ENCODE measurements at regions not wholly inside any gene's neighbourhood (a gene's known extent, or its start where the extent isn't known, plus 50 kb on each side); places are given as distances from the start of the nearest gene placed in this dataset.

GRCh38 chr9:106060885-106061284 lies 366.5 kb downstream of the TMEM38B start:
- no peak for TF ChIP-seq REST (IDR thresholded peaks at IDR 0.05; ENCODE audit: insufficient read depth in 1 of 2, low read depth in 2 of 2, low read length in 2 of 2)
- no peak for TF ChIP-seq TAF1 (IDR thresholded peaks at IDR 0.05; ENCODE audit: borderline replicate concordance, insufficient read depth, low read length)
- no peak for TF ChIP-seq SIN3A (IDR thresholded peaks at IDR 0.05; ENCODE audit: borderline replicate concordance, insufficient read depth, low read length)
- TF ChIP-seq POLR2AphosphoS5 (IDR thresholded peaks at IDR 0.05; ENCODE audit: low read depth, low read length), result no peak
- TF ChIP-seq FOXP2 (optimal IDR thresholded peaks at IDR 0.05; ENCODE audit: borderline replicate concordance, extremely low read depth, extremely low read length, insufficient read depth), result no peak

Data from PFSK-1 (cell line).